A673 (cell line): ENCODE measurements at regions not wholly inside any gene's neighbourhood (a gene's known extent, or its start where the extent isn't known, plus 50 kb on each side); places are given as distances from the start of the nearest gene placed in this dataset.

Experiments used
- BruUV-seq: library from RNA; stranded (reverse); fragments of 400-500 nt; replicated peaks from 2 replicates; lab custom pipeline; 2021; lab: Mats Ljungman, UMichigan
- CTCF ChIA-PET: fragments of 300-600 bp; sonication (Branson Sonifier 250); formaldehyde crosslinking; loops from one replicate; lab custom pipeline; 2022; ENCODE audit warnings: antibody characterized with exemption; lab: Charles Lee
- POLR2A ChIA-PET: fragments of 300-600 bp; sonication (Branson Sonifier 250); formaldehyde crosslinking; loops from one replicate; lab custom pipeline; 2022; ENCODE audit warnings: antibody characterized with exemption; ENCODE audit not compliant: low non-redundant PET; lab: Charles Lee
- DNase-seq: peaks from one replicate; pipeline ENCODE4 v3.0.0-alpha.2; 2015; ENCODE audit warnings: low spot score
- H3K27ac ChIP-seq: fragments of 200-600 bp; sonication (generic); 2 replicates; pipeline ENCODE4 v1.5.1; 2016; ENCODE audit warnings: mixed run types, low read depth, mild to moderate bottlenecking, mixed read lengths, antibody characterized with exemption, low read length; ENCODE audit not compliant: poor library complexity, severe bottlenecking
- H3K27me3 ChIP-seq: fragments of 200-600 bp; sonication (generic); replicated peaks from 2 replicates; pipeline ENCODE4 v1.6.1; 2017; ENCODE audit warnings: mixed run types, low read depth, mild to moderate bottlenecking, mixed read lengths, antibody characterized with exemption, low read length; ENCODE audit not compliant: insufficient read depth, poor library complexity
- H3K36me3 ChIP-seq: fragments of 200-600 bp; sonication (generic); 2 replicates; pipeline ENCODE4 v1.6.1; 2016; ENCODE audit warnings: mixed run types, mild to moderate bottlenecking, mixed read lengths, antibody characterized with exemption, low read length; ENCODE audit not compliant: insufficient read depth, poor library complexity, severe bottlenecking
- H3K4me1 ChIP-seq: fragments of 200-600 bp; sonication (generic); 2 replicates; pipeline ENCODE4 v1.6.1; 2017; ENCODE audit warnings: mixed run types, mild to moderate bottlenecking, mixed read lengths, antibody characterized with exemption, low read length; ENCODE audit not compliant: insufficient read depth, poor library complexity, severe bottlenecking
- H3K4me3 ChIP-seq: fragments of 200-600 bp; sonication (generic); 2 replicates; pipeline ENCODE4 v1.5.1; 2016; ENCODE audit warnings: low read depth, mixed run types, mild to moderate bottlenecking, mixed read lengths, low read length; ENCODE audit not compliant: poor library complexity, severe bottlenecking
- H3K9me3 ChIP-seq: fragments of 200-600 bp; sonication (generic); 2 replicates; pipeline ENCODE4 v1.6.1; 2016; ENCODE audit warnings: mixed run types, low read depth, mild to moderate bottlenecking, mixed read lengths, antibody characterized with exemption, low read length; ENCODE audit not compliant: poor library complexity, severe bottlenecking
- EZH2 ChIP-seq: fragments of 200-600 bp; sonication (generic); IDR thresholded peaks from 2 replicates; pipeline ENCODE4 v1.6.1; 2017; ENCODE audit warnings: borderline replicate concordance, low read depth, mild to moderate bottlenecking, mixed read lengths, antibody characterized with exemption, low read length; ENCODE audit not compliant: poor library complexity, severe bottlenecking
- intact Hi-C: fragments of 100-400 bp; cut with micrococcal nuclease; formaldehyde crosslinking; loops from one replicate; pipeline ENCODE4 v1.10.0; 2022; ENCODE audit not compliant: unreplicated experiment
- TF ChIP-seq, protein P1 (sequence below): fragments of 300-800, 200-600 bp; sonication (generic); conservative IDR thresholded peaks from 2 replicates; pipeline ENCODE4 v1.5.1; 2017; ENCODE audit warnings: low read depth, mild to moderate bottlenecking, antibody characterized with exemption, low read length, moderate library complexity, mixed read lengths

DNA sequence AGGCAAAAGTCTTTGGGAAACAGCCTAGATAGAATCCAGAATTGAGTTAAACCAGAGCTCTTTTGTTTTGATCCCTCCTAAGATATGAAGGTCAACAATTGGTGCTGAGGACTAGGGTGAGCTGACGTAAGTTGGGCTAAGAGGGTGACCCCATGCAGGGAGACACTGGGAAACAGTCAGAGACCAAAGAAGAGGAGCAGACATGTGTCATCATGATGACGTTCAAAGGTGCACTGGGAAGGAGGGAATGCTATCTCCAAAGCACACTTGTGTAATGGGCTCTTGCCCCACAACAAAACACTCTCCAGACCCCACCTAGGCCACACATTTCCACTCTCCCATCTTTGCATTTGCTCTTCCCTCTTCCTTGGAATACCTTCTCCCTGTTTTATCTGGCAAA is 481.4 kb downstream of the COG6 start:
- BruUV-seq = no TSS peak
- no peaks in the 10 kb centered on the region for H3K4me1 ChIP-seq
- ChIA-PET POLR2A (no interaction called here), CTCF (no interaction called here)
- DNase-seq = no peak
- intact Hi-C loops = no loop called here
- H3K9me3 ChIP-seq = no peaks in the 10 kb centered on the region
- H3K27ac ChIP-seq = no peak overlapping the region
- no peak for TF ChIP-seq EZH2
- TF ChIP-seq, protein P1, sequence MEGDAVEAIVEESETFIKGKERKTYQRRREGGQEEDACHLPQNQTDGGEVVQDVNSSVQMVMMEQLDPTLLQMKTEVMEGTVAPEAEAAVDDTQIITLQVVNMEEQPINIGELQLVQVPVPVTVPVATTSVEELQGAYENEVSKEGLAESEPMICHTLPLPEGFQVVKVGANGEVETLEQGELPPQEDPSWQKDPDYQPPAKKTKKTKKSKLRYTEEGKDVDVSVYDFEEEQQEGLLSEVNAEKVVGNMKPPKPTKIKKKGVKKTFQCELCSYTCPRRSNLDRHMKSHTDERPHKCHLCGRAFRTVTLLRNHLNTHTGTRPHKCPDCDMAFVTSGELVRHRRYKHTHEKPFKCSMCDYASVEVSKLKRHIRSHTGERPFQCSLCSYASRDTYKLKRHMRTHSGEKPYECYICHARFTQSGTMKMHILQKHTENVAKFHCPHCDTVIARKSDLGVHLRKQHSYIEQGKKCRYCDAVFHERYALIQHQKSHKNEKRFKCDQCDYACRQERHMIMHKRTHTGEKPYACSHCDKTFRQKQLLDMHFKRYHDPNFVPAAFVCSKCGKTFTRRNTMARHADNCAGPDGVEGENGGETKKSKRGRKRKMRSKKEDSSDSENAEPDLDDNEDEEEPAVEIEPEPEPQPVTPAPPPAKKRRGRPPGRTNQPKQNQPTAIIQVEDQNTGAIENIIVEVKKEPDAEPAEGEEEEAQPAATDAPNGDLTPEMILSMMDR = no peak
- no peaks in the 10 kb centered on the region for H3K36me3 ChIP-seq
- H3K4me3 ChIP-seq = no peak overlapping the region
- H3K27me3 ChIP-seq = no peaks in the 10 kb centered on the region

DNA sequence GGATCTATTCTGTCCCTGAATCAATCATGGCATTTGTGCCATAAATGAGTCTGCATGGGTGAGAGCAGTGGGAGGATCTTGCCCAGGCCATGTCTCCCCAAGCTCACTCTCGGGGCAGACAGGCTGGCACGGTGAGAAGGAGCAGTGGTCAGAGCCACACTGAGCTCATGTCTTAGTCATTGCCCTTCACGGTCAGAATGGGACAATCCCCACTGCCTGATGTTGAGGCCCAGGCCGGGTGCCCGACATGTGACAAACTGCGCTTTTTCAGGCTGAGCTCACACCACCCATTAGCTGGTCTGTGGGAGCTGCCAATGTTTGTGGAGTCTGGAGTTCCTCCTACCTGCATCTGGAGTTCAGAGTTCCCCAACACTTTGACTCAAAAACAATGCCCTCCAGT is 481.9 kb downstream of the COG6 start:
- TF ChIP-seq EZH2 = no peak
- TF ChIP-seq, protein P1 = no peak
- H3K36me3 ChIP-seq = no peaks in the 10 kb centered on the region
- H3K4me1 ChIP-seq = no peaks in the 10 kb centered on the region
- DNase-seq = no peak
- intact Hi-C loops = no loop called here
- H3K27ac ChIP-seq = no peak overlapping the region
- CTCF ChIA-PET = no interaction called here
- no TSS peak for BruUV-seq
- H3K27me3 ChIP-seq = no peaks in the 10 kb centered on the region
- POLR2A ChIA-PET = no interaction called here
- no peak overlapping the region for H3K4me3 ChIP-seq
- no peaks in the 10 kb centered on the region for H3K9me3 ChIP-seq

DNA sequence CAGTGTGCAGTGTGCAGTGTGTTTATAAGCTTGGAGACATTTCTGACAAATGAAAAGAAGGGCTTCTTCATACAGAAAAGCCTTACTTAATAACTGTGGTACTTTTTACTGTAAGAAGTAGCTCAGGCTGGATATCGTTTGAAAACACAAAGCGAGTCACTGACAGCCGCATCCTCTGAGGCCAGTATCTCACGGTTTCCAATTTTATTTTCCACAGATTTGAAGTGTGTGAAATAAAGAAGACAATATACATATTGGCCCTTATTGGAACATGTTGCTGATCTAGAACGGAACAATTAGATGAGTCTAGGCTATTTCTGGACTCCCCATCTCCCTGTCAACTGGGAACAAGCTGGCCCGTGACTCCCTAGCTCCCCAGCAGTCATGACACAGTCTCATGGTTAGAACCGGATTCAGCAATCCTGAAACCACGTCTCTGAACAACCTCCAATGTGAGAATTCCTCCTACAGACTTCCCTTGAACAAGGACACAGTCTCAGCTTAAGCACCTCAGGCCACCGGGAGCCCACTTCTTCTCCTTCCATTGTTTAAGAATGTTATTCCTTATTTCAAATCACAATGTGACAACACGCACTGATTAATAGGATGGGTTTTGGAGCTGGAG is 484.5 kb downstream of the COG6 start:
- CTCF ChIA-PET = no interaction called here
- POLR2A ChIA-PET = no interaction called here
- no peaks in the 10 kb centered on the region for H3K36me3 ChIP-seq
- H3K27me3 ChIP-seq = peaks cover 5% of the 10 kb centered on the region
- no peak overlapping the region for H3K4me3 ChIP-seq
- no peak for DNase-seq
- H3K4me1 ChIP-seq = no peaks in the 10 kb centered on the region
- no peak overlapping the region for H3K27ac ChIP-seq
- TF ChIP-seq, protein P1 = no peak
- BruUV-seq = no TSS peak
- no peaks in the 10 kb centered on the region for H3K9me3 ChIP-seq
- intact Hi-C loops = no loop called here
